GM21423 (cell line): ENCODE measurements at regions not wholly inside any gene's neighbourhood (a gene's known extent, or its start where the extent isn't known, plus 50 kb on each side); places are given as distances from the start of the nearest gene placed in this dataset.

Experiments used
- ATAC-seq: cut with Tn5 transposase; IDR thresholded peaks from one replicate; pipeline ENCODE4 v1.9.1; 2021; ENCODE audit warnings: mild to moderate bottlenecking, moderate library complexity; ENCODE audit not compliant: unreplicated experiment

- no peak for ATAC-seq
Measured at GRCh38 chr11:104830508-104830907, 67.8 kb downstream of the CASP12 start.

DNA sequence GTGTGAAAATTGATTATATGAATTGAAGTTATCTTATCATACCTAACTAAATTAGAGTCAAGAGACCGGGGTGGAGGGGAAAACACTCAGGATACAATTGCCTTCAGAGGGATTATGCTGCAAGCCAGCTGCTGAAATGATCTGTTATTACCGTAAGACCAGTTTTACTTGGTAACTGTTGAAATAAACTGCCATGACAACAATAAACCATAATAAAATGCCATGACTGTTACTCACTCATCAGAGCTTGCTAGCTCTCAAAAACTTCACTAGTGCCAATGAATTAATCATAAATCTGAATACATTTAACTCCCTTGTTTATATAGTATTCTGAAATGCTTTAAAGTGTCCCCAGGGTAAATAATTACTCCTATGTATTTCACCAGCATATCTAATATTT is 68.2 kb downstream of the CASP12 start:
- ATAC-seq = no peak

DNA sequence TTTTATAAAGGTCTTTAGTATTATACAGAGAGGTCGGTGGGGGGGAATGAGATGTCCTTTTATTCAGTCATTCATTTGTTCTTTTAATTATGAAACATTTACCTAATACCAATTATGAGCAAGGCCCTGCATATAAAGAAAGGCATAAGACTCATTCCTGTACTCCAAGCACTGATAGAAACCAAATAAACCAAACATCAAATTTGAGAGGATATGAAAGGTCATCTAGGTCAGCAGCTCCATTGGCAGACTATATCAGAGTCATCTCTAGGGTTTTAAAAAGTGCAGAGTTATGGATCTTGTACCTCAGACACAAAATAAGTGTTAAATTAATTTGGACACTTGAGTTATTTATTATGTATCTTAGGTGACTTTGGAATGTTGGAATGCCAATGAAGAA is 71.5 kb downstream of the CASP12 start:
- ATAC-seq = no peak

DNA sequence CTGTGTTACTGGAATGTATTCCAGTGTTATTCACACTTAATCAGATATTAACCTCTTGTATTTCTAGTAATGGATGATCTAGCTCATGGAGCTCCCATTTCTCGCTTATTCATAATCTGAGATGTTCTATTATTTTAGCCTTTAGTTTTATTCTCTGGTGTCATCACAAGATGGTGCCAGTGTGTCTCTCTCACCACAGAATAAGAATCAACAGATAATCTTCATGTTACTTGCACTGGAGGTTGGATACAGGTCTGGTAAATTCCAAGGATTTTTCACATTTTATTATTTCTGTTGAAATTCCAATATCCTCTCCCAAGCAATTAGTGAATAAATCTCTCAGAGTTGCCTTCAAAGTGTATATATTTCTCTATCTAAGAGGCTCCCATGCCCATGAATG is 74.6 kb downstream of the CASP12 start:
- ATAC-seq = no peak

- ATAC-seq = no peak
Measured at GRCh38 chr11:104820431-104820830, 77.8 kb downstream of the CASP12 start.

DNA sequence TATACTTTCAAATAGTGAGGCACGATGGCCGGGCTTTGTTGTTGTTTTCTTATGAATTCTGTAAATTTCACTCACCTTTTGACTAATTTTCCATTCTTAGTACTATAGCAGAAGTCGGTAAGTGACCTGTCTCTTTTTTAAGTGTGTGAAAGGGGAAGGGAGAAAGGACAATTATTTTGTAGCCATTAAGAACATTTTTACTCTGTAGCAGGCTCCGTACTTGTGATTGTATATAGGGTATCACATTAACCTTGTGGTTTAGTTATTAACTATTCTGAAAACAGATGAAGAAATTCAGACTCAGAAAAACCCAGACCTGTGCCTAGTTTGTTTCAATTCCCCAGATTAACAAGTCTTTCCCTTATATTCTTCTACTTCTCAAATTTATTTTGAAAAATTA is 78.7 kb downstream of the CASP12 start:
- no peak for ATAC-seq

DNA sequence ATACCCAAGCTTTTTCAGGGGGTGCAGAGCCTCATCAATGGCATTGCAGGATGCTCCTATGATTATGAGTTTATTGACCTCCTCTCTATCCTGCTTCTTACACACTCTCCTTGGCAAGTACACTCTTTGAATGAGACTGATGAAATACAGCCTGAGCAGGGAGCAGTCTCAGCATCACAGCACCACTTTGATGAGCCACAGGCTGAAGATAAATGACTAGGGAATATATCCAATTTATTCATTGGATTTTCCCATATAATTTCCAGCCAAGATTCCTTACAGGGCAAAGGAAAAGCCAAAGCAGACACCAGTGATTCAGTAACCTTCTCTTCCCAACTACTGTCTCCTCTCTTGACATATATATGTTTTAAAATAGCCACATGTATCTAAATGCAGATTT is 79.2 kb downstream of the CASP12 start:
- ATAC-seq = no peak

- ATAC-seq = no peak
Measured at GRCh38 chr11:104817973-104818372, 80.3 kb downstream of the CASP12 start.

GRCh38 chr11:104813532-104813931 is 84.7 kb downstream of the CASP12 start:
- ATAC-seq = no peak

GRCh38 chr11:104812103-104812788 is 86.0 kb downstream of the CASP12 start:
- ATAC-seq = no peak

DNA sequence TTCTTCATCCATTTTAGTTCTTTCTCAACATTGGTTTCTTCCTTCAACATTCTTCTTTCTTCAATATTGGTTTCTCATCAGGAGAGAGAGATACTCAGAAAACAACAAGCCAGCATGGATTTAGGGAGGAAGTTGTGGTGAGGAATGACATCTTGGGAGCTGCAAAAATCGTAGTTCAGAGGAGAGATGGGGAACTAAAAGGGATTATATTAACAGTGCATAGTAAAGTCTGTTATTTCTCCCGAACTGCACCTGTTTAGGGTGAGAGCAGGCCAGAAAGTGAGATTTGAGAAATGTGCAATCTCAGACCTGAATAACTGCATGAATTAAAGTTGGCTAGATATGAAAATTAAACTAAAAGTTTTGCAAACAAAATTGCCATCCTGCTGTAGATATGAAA is 94.5 kb downstream of the CASP12 start:
- no peak for ATAC-seq

GRCh38 chr11:104799251-104799650 is 99.0 kb downstream of the CASP12 start:
- peak; percentile 92 for ATAC-seq

GRCh38 chr11:104798789-104799188 is 99.5 kb downstream of the CASP12 start:
- ATAC-seq = peak; percentile 60

DNA sequence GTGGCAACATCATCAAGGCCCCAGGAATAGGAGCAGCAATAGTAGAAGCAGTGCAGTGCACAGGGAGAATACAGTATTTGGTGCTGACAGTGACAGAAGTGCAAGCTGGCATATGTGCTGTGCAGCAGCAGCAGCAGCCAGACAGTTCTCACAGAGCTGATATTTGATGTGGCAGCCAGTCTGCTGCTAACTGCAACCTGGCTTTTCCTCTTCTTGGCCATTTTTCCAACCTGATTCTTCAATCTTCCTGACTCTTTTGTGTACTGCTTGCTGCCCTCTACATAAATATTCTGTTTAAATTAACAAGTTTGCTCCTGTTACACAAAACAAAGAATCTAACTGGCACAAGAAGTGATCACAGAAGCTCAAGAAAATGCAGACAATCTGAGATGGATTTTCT is 102.0 kb downstream of the CASP12 start:
- no peak for ATAC-seq

- ATAC-seq = no peak
Measured at GRCh38 chr11:104795501-104796213, 102.6 kb downstream of the CASP12 start.

- ATAC-seq = no peak
Measured at GRCh38 chr11:104792861-104793260, 105.4 kb downstream of the CASP12 start.

DNA sequence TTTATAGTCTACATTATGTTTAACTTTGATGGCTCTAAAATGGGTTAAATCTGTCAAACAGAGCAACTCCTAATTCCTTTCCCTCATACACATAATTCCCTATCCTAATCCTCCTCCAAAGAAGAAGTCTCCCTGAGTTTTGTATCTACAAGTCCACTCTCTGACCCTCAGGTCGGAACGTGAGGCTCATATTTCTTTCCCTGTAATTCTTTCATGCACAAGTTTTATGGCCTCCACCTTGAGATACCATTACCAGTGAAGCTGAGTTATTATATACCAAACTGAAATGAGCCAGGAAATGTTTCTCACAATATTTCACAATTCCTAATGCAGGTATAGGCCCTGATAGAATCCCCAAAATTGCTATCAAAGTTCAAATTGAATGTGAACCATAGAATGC is 106.4 kb downstream of the CASP12 start:
- ATAC-seq = no peak

DNA sequence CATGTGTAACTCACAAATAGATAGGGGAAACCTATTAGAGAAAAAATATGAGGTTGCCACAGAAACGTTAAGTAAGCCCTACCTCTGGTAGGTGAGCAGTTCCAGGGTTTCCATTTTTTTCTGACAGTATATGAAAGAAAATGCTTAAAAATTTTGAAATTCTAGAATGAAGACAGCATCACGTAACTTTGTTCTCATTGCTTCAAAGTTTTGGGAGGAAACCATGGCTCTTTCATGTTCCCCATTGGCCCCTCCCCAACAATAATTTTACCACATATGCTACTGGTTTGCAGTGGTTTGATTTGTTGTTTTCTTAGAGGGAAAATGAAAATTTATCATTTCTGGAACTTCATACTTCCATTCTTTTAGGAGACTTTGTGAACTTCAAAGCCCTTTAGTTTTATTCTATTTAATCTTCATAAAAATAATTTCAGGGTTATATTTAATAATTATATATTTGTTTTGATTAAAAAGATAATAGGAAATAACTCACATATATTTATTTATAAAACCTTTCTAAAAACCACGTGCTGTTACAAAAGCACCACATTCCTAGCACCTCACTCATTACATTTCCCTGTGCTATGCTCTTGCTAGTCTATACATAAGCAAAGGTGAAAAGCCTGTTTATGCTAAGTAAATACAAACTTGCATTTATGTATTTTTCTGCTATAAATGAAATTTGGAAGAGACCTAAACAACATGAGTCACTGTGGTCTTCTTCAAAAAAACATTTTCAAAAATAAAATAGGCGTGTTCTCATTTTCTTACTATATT is 113.4 kb downstream of the CASP12 start:
- no peak for ATAC-seq

- no peak for ATAC-seq
Measured at GRCh38 chr11:104783241-104783640, 115.0 kb downstream of the CASP12 start.

DNA sequence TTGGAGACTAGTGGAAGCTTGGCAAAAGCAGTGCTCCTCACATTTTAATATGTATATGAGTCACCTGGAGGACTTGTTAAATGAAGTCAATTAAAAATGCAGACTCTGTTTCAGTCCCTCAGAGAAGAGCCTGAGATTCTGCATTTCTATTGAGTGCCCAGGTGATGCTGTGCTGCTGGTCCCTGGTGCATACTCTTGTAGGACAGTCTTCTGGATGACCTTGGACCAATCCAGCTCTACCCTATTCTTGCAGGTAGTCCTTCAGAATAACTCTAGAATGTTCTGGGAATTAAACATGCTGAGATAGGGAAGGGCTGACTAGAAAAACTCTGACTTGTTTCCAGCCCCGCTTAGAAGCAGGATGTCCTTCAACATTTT is 115.9 kb downstream of the CASP12 start:
- no peak for ATAC-seq

DNA sequence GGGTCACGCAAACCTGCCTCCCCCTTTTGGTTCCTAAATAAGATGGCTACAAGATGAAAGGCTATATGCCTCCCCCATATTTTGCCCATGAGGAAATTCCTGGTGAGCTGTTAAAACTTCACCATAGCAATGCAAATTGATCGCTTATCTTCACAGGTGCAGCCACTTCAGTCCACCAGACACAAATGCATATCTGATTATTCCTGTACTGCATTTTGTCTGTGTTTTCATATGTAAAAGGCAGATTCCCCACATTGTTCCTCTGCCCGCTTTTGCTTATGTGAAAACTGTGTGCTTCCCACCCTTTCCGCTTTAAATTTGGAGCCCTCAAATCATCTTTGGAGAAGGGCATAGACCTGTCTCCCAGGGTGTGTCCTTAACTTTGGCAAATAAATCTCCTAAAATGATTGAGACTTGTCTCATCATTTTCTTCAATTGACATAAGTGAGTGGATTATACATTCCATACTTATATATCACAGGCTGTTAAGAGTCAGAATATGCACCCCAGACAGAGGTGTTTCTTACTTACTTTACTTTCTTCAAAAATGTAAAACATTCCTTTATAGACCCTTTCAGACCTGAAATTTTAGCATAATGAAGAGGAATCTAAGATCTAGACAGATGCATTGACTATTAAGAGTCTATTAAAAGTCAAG is 116.4 kb downstream of the CASP12 start:
- ATAC-seq = no peak
